Fibroblast of mammary gland (primary cell): ENCODE measurements at regions not wholly inside any gene's neighbourhood (a gene's known extent, or its start where the extent isn't known, plus 50 kb on each side); places are given as distances from the start of the nearest gene placed in this dataset.
"Not testable (repeated sequence)": the region's sequence is repeated elsewhere in the genome, so short reads cannot be mapped to it uniquely, and the experiment has no call there.

Source experiments
- DNase-seq: peaks from one replicate; pipeline ENCODE4 v3.0.0-alpha.2; 2010; ENCODE audit warnings: low read depth
- H3K4me3 ChIP-seq: 2 replicates; pipeline ENCODE4 v1.5.1; 2011; ENCODE audit warnings: low read depth, mild to moderate bottlenecking, low read length, moderate library complexity; ENCODE audit not compliant: control insufficient read depth
- CTCF ChIP-seq: conservative IDR thresholded peaks from 2 replicates; pipeline ENCODE4 v1.5.1; 2011; ENCODE audit warnings: low read depth, low read length, inconsistent platforms; ENCODE audit not compliant: control insufficient read depth, insufficient read depth

GRCh38 chr7:42550706-42551470, 313.9 kb upstream of the GLI3 start:
- peak; percentile 62 for DNase-seq
- TF ChIP-seq CTCF: no peak
- H3K4me3 ChIP-seq: no peak overlapping the region

- H3K4me3 ChIP-seq: no peak overlapping the region
- no peak for TF ChIP-seq CTCF
- no peak for DNase-seq
Observed at GRCh38 chr7:42549866-42550485, 313.0 kb upstream of the GLI3 start.

GRCh38 chr7:42548816-42549611, 312.0 kb upstream of the GLI3 start:
- no peak overlapping the region for H3K4me3 ChIP-seq
- no peak for TF ChIP-seq CTCF
- DNase-seq: peak; percentile 21

- TF ChIP-seq CTCF: no peak
- H3K4me3 ChIP-seq: no peak overlapping the region
- no peak for DNase-seq
Observed at GRCh38 chr7:42545049-42545724, 308.2 kb upstream of the GLI3 start.

DNA sequence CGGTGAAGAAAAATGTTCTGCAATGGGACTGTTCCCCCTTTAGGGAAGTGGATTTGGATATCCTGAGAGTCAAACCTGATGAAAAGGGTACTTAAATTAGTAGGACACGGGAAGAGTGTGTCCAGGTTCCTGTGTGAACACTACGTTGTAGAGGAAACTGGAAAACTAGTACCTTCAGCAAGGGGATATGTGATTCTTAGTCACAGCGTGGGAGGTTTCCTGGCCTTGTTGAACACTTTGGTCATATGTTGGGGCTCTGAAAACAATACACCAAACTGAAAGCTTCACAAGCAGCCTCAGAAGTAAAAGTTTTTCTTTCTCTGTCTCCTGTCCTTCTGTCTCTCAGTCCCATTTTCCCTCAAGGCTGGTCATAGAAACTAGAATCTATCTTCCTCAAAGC, 306.9 kb upstream of the GLI3 start:
- H3K4me3 ChIP-seq: no peak overlapping the region
- TF ChIP-seq CTCF: no peak
- DNase-seq: no peak

DNA sequence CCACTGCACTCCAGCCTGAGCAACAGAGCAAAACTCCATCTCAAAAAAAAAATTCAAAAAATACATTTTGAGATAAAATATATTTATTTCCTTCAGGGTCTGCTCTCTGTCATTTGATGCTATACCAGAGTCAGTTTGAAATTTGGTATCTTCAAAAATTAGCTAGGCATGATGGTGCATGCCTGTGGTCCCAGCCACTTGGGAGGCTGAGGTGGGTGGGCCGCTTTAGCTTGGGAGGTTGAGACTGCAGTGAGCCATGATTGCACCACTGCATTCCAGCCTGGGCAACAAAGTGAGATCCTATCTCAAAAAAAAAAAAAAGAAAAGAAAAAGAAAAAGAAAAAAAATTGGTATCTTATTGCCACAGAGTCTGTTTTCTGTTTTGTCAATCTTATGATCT, 305.4 kb upstream of the GLI3 start:
- not testable (repeated sequence) for DNase-seq, H3K4me3 ChIP-seq
